Karpas-422 (cell line): ENCODE measurements at regions not wholly inside any gene's neighbourhood (a gene's known extent, or its start where the extent isn't known, plus 50 kb on each side); places are given as distances from the start of the nearest gene placed in this dataset.
A peak's percentile ranks its signal among the peaks of the same experiment; 100 is the strongest.

Experiments
- DNase-seq: peaks from one replicate; pipeline ENCODE4 v3.0.0-alpha.2; 2015
- H2AFZ ChIP-seq: fragments of 200-600 bp; sonication (generic); 2 replicates; pipeline ENCODE4 v1.6.1; 2014; ENCODE audit warnings: antibody characterized with exemption, low read length, mixed read lengths
- H3K27ac ChIP-seq: fragments of 200-600 bp; sonication (generic); 2 replicates; pipeline ENCODE4 v1.5.1; 2014; ENCODE audit warnings: mild to moderate bottlenecking, low read length, moderate library complexity
- H3K27me3 ChIP-seq: fragments of 200-600 bp; sonication (generic); 2 replicates; pipeline ENCODE4 v1.6.1; 2014; ENCODE audit warnings: low read length, mixed read lengths
- H3K36me3 ChIP-seq: fragments of 200-600 bp; sonication (generic); 2 replicates; pipeline ENCODE4 v1.6.1; 2014; ENCODE audit warnings: low read length, mixed read lengths; ENCODE audit not compliant: insufficient read depth
- H3K4me1 ChIP-seq: fragments of 200-600 bp; sonication (generic); 2 replicates; pipeline ENCODE4 v1.6.1; 2014; ENCODE audit warnings: mild to moderate bottlenecking, low read length, mixed read lengths
- H3K4me2 ChIP-seq: fragments of 200-600 bp; sonication (generic); 2 replicates; pipeline ENCODE4 v1.6.1; 2014; ENCODE audit warnings: low read length, low read depth, mild to moderate bottlenecking; ENCODE audit not compliant: poor library complexity, severe bottlenecking
- H3K4me3 ChIP-seq: fragments of 200-600 bp; sonication (generic); 2 replicates; pipeline ENCODE4 v1.5.1; 2014; ENCODE audit warnings: mild to moderate bottlenecking, antibody characterized with exemption, low read length, mixed read lengths
- H3K79me2 ChIP-seq: fragments of 200-600 bp; sonication (generic); 2 replicates; pipeline ENCODE4 v1.6.1; 2014; ENCODE audit warnings: mild to moderate bottlenecking, low read length, mixed read lengths
- H3K9ac ChIP-seq: fragments of 200-600 bp; sonication (generic); 2 replicates; pipeline ENCODE4 v1.6.0; 2014; ENCODE audit warnings: low read length
- H3K9me2 ChIP-seq: fragments of 200-600 bp; sonication (generic), shearing (Covaris generic); replicated peaks from 2 replicates; pipeline ENCODE4 v1.6.0; 2014; ENCODE audit warnings: mild to moderate bottlenecking, low read length, moderate library complexity; ENCODE audit not compliant: insufficient read depth
- H3K9me3 ChIP-seq: fragments of 300-700, 200-600 bp; sonication (generic); 2 replicates; pipeline ENCODE4 v1.6.1; 2014; ENCODE audit warnings: low read length, mixed read lengths
- H4K20me1 ChIP-seq: fragments of 200-600 bp; sonication (generic); 2 replicates; pipeline ENCODE4 v1.6.1; 2014; ENCODE audit warnings: mild to moderate bottlenecking, antibody characterized with exemption, low read length, low read depth; ENCODE audit not compliant: insufficient read depth

- Histone ChIP-seq H3K9ac (peak overlapping the region; percentile 68), H4K20me1 (no peaks in the 10 kb centered on the region), H2AFZ (no peak overlapping the region), H3K9me2 (no peaks in the 10 kb centered on the region), H3K36me3 (peaks cover 34% of the 10 kb centered on the region), H3K79me2 (peaks cover 8% of the 10 kb centered on the region; the same call in 1 of the 2 replicates), H3K4me1 (peaks cover 81% of the 10 kb centered on the region), H3K4me3 (no peak overlapping the region), H3K9me3 (0 out of 2 replicates have a peak, but pooled peaks cover 3% of the 10 kb centered on the region), H3K27me3 (no peaks in the 10 kb centered on the region), H3K27ac (peak overlapping the region; percentile 98), H3K4me2 (peak overlapping the region; percentile 54)
- DNase-seq, result peak; percentile 69
These were observed 877.7 kb downstream of the GALC start for GRCh38 chr14:87115234-87115633.

- H3K9me3 ChIP-seq, result 0 out of 2 replicates have a peak, but pooled peaks cover 3% of the 10 kb centered on the region
These were observed 879.7 kb downstream of the GALC start for GRCh38 chr14:87113286-87113685.

GRCh38 chr14:87111741-87112140 is 881.2 kb downstream of the GALC start:
- Histone ChIP-seq H3K9ac (peak overlapping the region; percentile 68), H3K36me3 (peaks cover 10% of the 10 kb centered on the region), H2AFZ (no peak overlapping the region), H3K27me3 (no peaks in the 10 kb centered on the region), H3K9me3 (no peaks in the 10 kb centered on the region), H3K4me3 (peak overlapping the region; percentile 26; the same call in 1 of the 2 replicates), H3K9me2 (no peaks in the 10 kb centered on the region), H4K20me1 (no peaks in the 10 kb centered on the region), H3K4me2 (peak overlapping the region; percentile 60), H3K4me1 (peaks cover 97% of the 10 kb centered on the region), H3K27ac (peak overlapping the region; percentile 98), H3K79me2 (peaks cover 17% of the 10 kb centered on the region; the same call in 1 of the 2 replicates)
- peak; percentile 97 for DNase-seq

More at GRCh38 chr14:87113286-87113685, 879.7 kb downstream of the GALC start:
- Histone ChIP-seq H3K79me2 (peaks cover 16% of the 10 kb centered on the region; the same call in 1 of the 2 replicates), H3K4me2 (peak overlapping the region; percentile 60), H3K4me3 (peak overlapping the region; percentile 39), H3K36me3 (peaks cover 24% of the 10 kb centered on the region), H3K9ac (peak overlapping the region; percentile 68), H2AFZ (no peak overlapping the region), H3K4me1 (peaks cover 88% of the 10 kb centered on the region), H3K27ac (peak overlapping the region; percentile 98), H3K9me2 (no peaks in the 10 kb centered on the region), H3K27me3 (no peaks in the 10 kb centered on the region), H4K20me1 (no peaks in the 10 kb centered on the region)
- peak; percentile 99 for DNase-seq

GRCh38 chr14:87111126-87111525 is 881.9 kb downstream of the GALC start:
- peaks cover 17% of the 10 kb centered on the region; the same call in 1 of the 2 replicates for H3K79me2 ChIP-seq
- peak overlapping the region; percentile 55 for H3K9ac ChIP-seq
- H3K4me2 ChIP-seq, result peak overlapping the region; percentile 62
- H3K4me3 ChIP-seq, result peak overlapping the region; percentile 19
- no peaks in the 10 kb centered on the region for H3K9me2 ChIP-seq
- no peak for DNase-seq
- H2AFZ ChIP-seq, result no peak overlapping the region
- H3K27ac ChIP-seq, result peak overlapping the region; percentile 98
- no peaks in the 10 kb centered on the region for H3K27me3 ChIP-seq
- peaks cover 6% of the 10 kb centered on the region; the same call in 1 of the 2 replicates for H3K36me3 ChIP-seq
- H3K9me3 ChIP-seq, result no peaks in the 10 kb centered on the region
- peaks cover 98% of the 10 kb centered on the region for H3K4me1 ChIP-seq
- H4K20me1 ChIP-seq, result no peaks in the 10 kb centered on the region

GRCh38 chr14:87109271-87109670 is 883.7 kb downstream of the GALC start:
- Histone ChIP-seq H3K79me2 (peaks cover 19% of the 10 kb centered on the region; the same call in 1 of the 2 replicates), H3K9me2 (no peaks in the 10 kb centered on the region), H3K9ac (peak overlapping the region; percentile 55), H2AFZ (no peak overlapping the region), H4K20me1 (no peaks in the 10 kb centered on the region), H3K4me3 (0 out of 2 replicates have a peak overlapping the region, but pooled peaks have one; percentile 0), H3K9me3 (no peaks in the 10 kb centered on the region), H3K27me3 (no peaks in the 10 kb centered on the region), H3K27ac (peak overlapping the region; percentile 98), H3K4me1 (peaks cover 98% of the 10 kb centered on the region), H3K36me3 (peaks cover 18% of the 10 kb centered on the region), H3K4me2 (peak overlapping the region; percentile 62)
- peak; percentile 72 for DNase-seq

GRCh38 chr14:87108726-87109125 is 884.3 kb downstream of the GALC start:
- H3K27me3 ChIP-seq, result no peaks in the 10 kb centered on the region
- H3K4me2 ChIP-seq, result peak overlapping the region; percentile 62
- peak overlapping the region; percentile 55 for H3K9ac ChIP-seq
- H3K9me3 ChIP-seq, result no peaks in the 10 kb centered on the region
- peak overlapping the region; percentile 98 for H3K27ac ChIP-seq
- peaks cover 20% of the 10 kb centered on the region for H3K36me3 ChIP-seq
- H4K20me1 ChIP-seq, result no peaks in the 10 kb centered on the region
- peak; percentile 77 for DNase-seq
- peaks cover 19% of the 10 kb centered on the region; the same call in 1 of the 2 replicates for H3K79me2 ChIP-seq
- peaks cover 98% of the 10 kb centered on the region for H3K4me1 ChIP-seq
- no peak overlapping the region for H2AFZ ChIP-seq
- no peak overlapping the region for H3K4me3 ChIP-seq
- H3K9me2 ChIP-seq, result no peaks in the 10 kb centered on the region

- Histone ChIP-seq H4K20me1 (no peaks in the 10 kb centered on the region), H3K9me2 (no peaks in the 10 kb centered on the region), H3K4me3 (no peak overlapping the region), H2AFZ (peak overlapping the region; percentile 26; the same call in 1 of the 2 replicates), H3K79me2 (peaks cover 35% of the 10 kb centered on the region), H3K4me2 (no peak overlapping the region), H3K36me3 (peaks cover 39% of the 10 kb centered on the region), H3K27ac (peak overlapping the region; percentile 98), H3K4me1 (peaks cover 95% of the 10 kb centered on the region), H3K27me3 (no peaks in the 10 kb centered on the region), H3K9ac (peak overlapping the region; percentile 11; the same call in 1 of the 2 replicates), H3K9me3 (no peaks in the 10 kb centered on the region)
- DNase-seq, result peak; percentile 52
These were observed 890.1 kb downstream of the GALC start for GRCh38 chr14:87102811-87103378.

- Histone ChIP-seq H3K4me1 (peaks cover 86% of the 10 kb centered on the region), H3K4me2 (peak overlapping the region; percentile 11), H3K9ac (peak overlapping the region; percentile 18; the same call in 1 of the 2 replicates), H3K36me3 (peaks cover 30% of the 10 kb centered on the region), H3K27ac (peak overlapping the region; percentile 98), H2AFZ (peak overlapping the region; percentile 6), H4K20me1 (no peaks in the 10 kb centered on the region), H3K79me2 (peaks cover 68% of the 10 kb centered on the region), H3K9me2 (no peaks in the 10 kb centered on the region), H3K27me3 (no peaks in the 10 kb centered on the region), H3K4me3 (no peak overlapping the region), H3K9me3 (no peaks in the 10 kb centered on the region)
- DNase-seq, result no peak
These were observed 896.0 kb downstream of the GALC start for GRCh38 chr14:87097015-87097414.
